CD4-positive, alpha-beta memory T cell (primary cell): ENCODE measurements at regions not wholly inside any gene's neighbourhood (a gene's known extent, or its start where the extent isn't known, plus 50 kb on each side); places are given as distances from the start of the nearest gene placed in this dataset.
"Not testable (repeated sequence)": the region's sequence is repeated elsewhere in the genome, so short reads cannot be mapped to it uniquely, and the experiment has no call there.

Experiments used
- CTCF ChIA-PET: fragments of 350-600 bp; sonication (Branson Sonifier 250); formaldehyde crosslinking; loops from one replicate; lab custom pipeline; 2021; ENCODE audit warnings: inconsistent platforms; ENCODE audit not compliant: partially characterized antibody; lab: Charles Lee
- POLR2A ChIA-PET: fragments of 350-600 bp; sonication (Branson Sonifier 250); formaldehyde crosslinking; loops from one replicate; lab custom pipeline; 2021; ENCODE audit not compliant: partially characterized antibody; lab: Charles Lee
- DNase-seq, 5 donors: peaks; one replicate each; pipeline versions ENCODE4 v3.0.0 to v3.0.0-alpha.2; 2020 to 2022; ENCODE audit warnings: mixed read lengths in 1 of 5
- H3K27ac ChIP-seq: one replicate; pipeline ENCODE4 v1.7.0; 2013; ENCODE audit warnings: low read depth, low read length
- H3K27me3 ChIP-seq: 2 replicates; pipeline ENCODE4 v1.7.0; 2013; ENCODE audit warnings: mild to moderate bottlenecking, low read length, moderate library complexity; ENCODE audit not compliant: insufficient read depth
- H3K36me3 ChIP-seq: 2 replicates; pipeline ENCODE4 v1.7.0; 2013; ENCODE audit warnings: mild to moderate bottlenecking, low read length, moderate library complexity; ENCODE audit not compliant: insufficient read depth
- H3K4me1 ChIP-seq: 2 replicates; pipeline ENCODE4 v1.7.0; 2013; ENCODE audit warnings: mild to moderate bottlenecking, low read length, moderate library complexity; ENCODE audit not compliant: insufficient read depth
- H3K4me3 ChIP-seq, 2 donors: one replicate each; pipeline ENCODE4 v1.7.0; 2013; ENCODE audit warnings: low read length in 2 of 2, mild to moderate bottlenecking in 1 of 2
- H3K9me3 ChIP-seq, 2 donors: one replicate each; pipeline ENCODE4 v1.7.0; 2013; ENCODE audit warnings: low read length in 2 of 2, control low read depth in 1 of 2; ENCODE audit not compliant: control insufficient read depth in 1 of 2
- H3K27ac Mint-ChIP-seq, 7 donors: one replicate each; pipeline ENCODE4 v1.8.0; 2020 to 2021; ENCODE audit warnings: mixed read lengths in 7 of 7, mild to moderate bottlenecking in 6 of 7, inconsistent platforms in 3 of 7, moderate library complexity in 3 of 7
- H3K27me3 Mint-ChIP-seq, 2 donors: one replicate each; pipeline ENCODE4 v1.8.0; 2020 to 2021; ENCODE audit warnings: mixed read lengths in 2 of 2
- H3K36me3 Mint-ChIP-seq, 2 donors: one replicate each; pipeline ENCODE4 v1.8.0; 2020 to 2021; ENCODE audit warnings: mixed read lengths in 2 of 2, inconsistent platforms in 1 of 2, mild to moderate bottlenecking in 1 of 2
- H3K4me1 Mint-ChIP-seq, 4 donors: one replicate each; pipeline ENCODE4 v1.8.0; 2020 to 2021; ENCODE audit warnings: mixed read lengths in 4 of 4, mild to moderate bottlenecking in 1 of 4
- H3K4me3 Mint-ChIP-seq, 8 donors: one replicate each; pipeline ENCODE4 v1.8.0; 2020 to 2021; ENCODE audit warnings: mixed read lengths in 8 of 8, mild to moderate bottlenecking in 7 of 8, moderate library complexity in 6 of 8, inconsistent platforms in 3 of 8
- H3K9me3 Mint-ChIP-seq, 8 donors: one replicate each; pipeline ENCODE4 v1.8.0; 2020 to 2021; ENCODE audit warnings: mixed read lengths in 8 of 8, mild to moderate bottlenecking in 5 of 8, inconsistent platforms in 3 of 8, moderate library complexity in 1 of 8
- intact Hi-C: fragments of 100-400 bp; cut with micrococcal nuclease; formaldehyde crosslinking; loops from one replicate; pipeline ENCODE4 v1.15.1; 2023

GRCh38 chr15:62418496-62418895 is 253.4 kb upstream of the C2CD4B start:
- H3K4me3 ChIP-seq, H3K27me3 ChIP-seq, H3K4me3 Mint-ChIP-seq, H3K4me1 Mint-ChIP-seq, H3K27ac ChIP-seq, DNase-seq, POLR2A ChIA-PET, H3K36me3 ChIP-seq, H3K27me3 Mint-ChIP-seq, H3K9me3 ChIP-seq, H3K36me3 Mint-ChIP-seq, H3K9me3 Mint-ChIP-seq, H3K4me1 ChIP-seq, intact Hi-C loops, CTCF ChIA-PET, H3K27ac Mint-ChIP-seq: not testable (repeated sequence)

- Histone ChIP-seq H3K36me3 (no peaks in the 10 kb centered on the region), H3K4me3 (no peak overlapping the region), H3K27ac (no peak overlapping the region), H3K9me3 (no peaks in the 10 kb centered on the region), H3K4me1 (no peaks in the 10 kb centered on the region), H3K27me3 (no peaks in the 10 kb centered on the region)
- ChIA-PET POLR2A (no interaction called here), CTCF (no interaction called here)
- Mint-ChIP-seq H3K27me3 (peaks cover 0 to 3% of the 10 kb centered on the region in 2 donors), H3K4me3 (no peak overlapping the region), H3K9me3 (peaks cover 0 to 4% (median 0%) of the 10 kb centered on the region in 8 donors), H3K27ac (no peak overlapping the region), H3K36me3 (no peaks in the 10 kb centered on the region), H3K4me1 (no peaks in the 10 kb centered on the region)
- intact Hi-C loops: no loop called here
- DNase-seq: no peak
Measured at GRCh38 chr15:62419192-62419591, 254.1 kb upstream of the C2CD4B start.

GRCh38 chr15:62420371-62420770 is 255.3 kb upstream of the C2CD4B start:
- H3K9me3 ChIP-seq, H3K4me3 ChIP-seq, H3K36me3 ChIP-seq, H3K36me3 Mint-ChIP-seq, H3K4me1 Mint-ChIP-seq, H3K4me3 Mint-ChIP-seq, POLR2A ChIA-PET, H3K27me3 Mint-ChIP-seq, H3K9me3 Mint-ChIP-seq, CTCF ChIA-PET, H3K4me1 ChIP-seq, H3K27ac Mint-ChIP-seq, H3K27ac ChIP-seq, H3K27me3 ChIP-seq, intact Hi-C loops, DNase-seq: not testable (repeated sequence)

GRCh38 chr15:62421289-62421688 is 256.2 kb upstream of the C2CD4B start:
- Histone ChIP-seq H3K27me3 (no peaks in the 10 kb centered on the region), H3K27ac (no peak overlapping the region), H3K9me3 (no peaks in the 10 kb centered on the region), H3K36me3 (no peaks in the 10 kb centered on the region), H3K4me1 (no peaks in the 10 kb centered on the region), H3K4me3 (no peak overlapping the region)
- Mint-ChIP-seq H3K9me3 (peaks cover 0 to 4% (median 0%) of the 10 kb centered on the region in 8 donors), H3K27me3 (peaks cover 0 to 3% of the 10 kb centered on the region in 2 donors), H3K4me1 (no peaks in the 10 kb centered on the region), H3K27ac (no peak overlapping the region), H3K36me3 (no peaks in the 10 kb centered on the region), H3K4me3 (no peak overlapping the region)
- intact Hi-C loops: no loop called here
- ChIA-PET POLR2A (no interaction called here), CTCF (no interaction called here)
- no peak for DNase-seq

GRCh38 chr15:62426387-62426956 is 261.4 kb upstream of the C2CD4B start:
- Mint-ChIP-seq H3K9me3 (no peaks in the 10 kb centered on the region), H3K27me3 (no peaks in the 10 kb centered on the region), H3K36me3 (no peaks in the 10 kb centered on the region), H3K4me3 (no peak overlapping the region), H3K27ac (no peak overlapping the region), H3K4me1 (no peaks in the 10 kb centered on the region)
- H3K27ac ChIP-seq: no peak overlapping the region
- H3K4me3 ChIP-seq: no peak overlapping the region
- H3K4me1 ChIP-seq: no peaks in the 10 kb centered on the region
- H3K9me3 ChIP-seq: no peaks in the 10 kb centered on the region
- ChIA-PET CTCF (no interaction called here), POLR2A (no interaction called here)
- no peak for DNase-seq
- no peaks in the 10 kb centered on the region for H3K36me3 ChIP-seq
- peaks cover 4% of the 10 kb centered on the region for H3K27me3 ChIP-seq
- intact Hi-C loops: no loop called here

- Histone ChIP-seq H3K4me3 (no peak overlapping the region), H3K27me3 (peaks cover 4% of the 10 kb centered on the region), H3K4me1 (no peaks in the 10 kb centered on the region), H3K27ac (no peak overlapping the region), H3K9me3 (no peaks in the 10 kb centered on the region), H3K36me3 (no peaks in the 10 kb centered on the region)
- no peaks in the 10 kb centered on the region for H3K4me1 Mint-ChIP-seq
- intact Hi-C loops: no loop called here
- H3K4me3 Mint-ChIP-seq: no peak overlapping the region
- H3K36me3 Mint-ChIP-seq: no peaks in the 10 kb centered on the region
- CTCF ChIA-PET: no interaction called here
- DNase-seq: no peak
- no peaks in the 10 kb centered on the region for H3K9me3 Mint-ChIP-seq
- no peaks in the 10 kb centered on the region for H3K27me3 Mint-ChIP-seq
- no peak overlapping the region for H3K27ac Mint-ChIP-seq
- POLR2A ChIA-PET: no interaction called here
Measured at GRCh38 chr15:62428259-62428658, 263.2 kb upstream of the C2CD4B start.

GRCh38 chr15:62428851-62429598 is 263.9 kb upstream of the C2CD4B start:
- DNase-seq: no peak
- no peaks in the 10 kb centered on the region for H3K27me3 Mint-ChIP-seq
- Histone ChIP-seq H3K9me3 (no peaks in the 10 kb centered on the region), H3K4me1 (no peaks in the 10 kb centered on the region), H3K4me3 (no peak overlapping the region), H3K27me3 (peaks cover 4% of the 10 kb centered on the region), H3K36me3 (no peaks in the 10 kb centered on the region), H3K27ac (no peak overlapping the region)
- H3K4me1 Mint-ChIP-seq: no peaks in the 10 kb centered on the region
- no peak overlapping the region for H3K4me3 Mint-ChIP-seq
- H3K27ac Mint-ChIP-seq: no peak overlapping the region
- POLR2A ChIA-PET: no interaction called here
- intact Hi-C loops: no loop called here
- CTCF ChIA-PET: no interaction called here
- H3K9me3 Mint-ChIP-seq: no peaks in the 10 kb centered on the region
- no peaks in the 10 kb centered on the region for H3K36me3 Mint-ChIP-seq
